ENCODE measurements at regions not wholly inside any gene's neighbourhood (a gene's known extent, or its start where the extent isn't known, plus 50 kb on each side); places are given as distances from the start of the nearest gene placed in this dataset.

DNA sequence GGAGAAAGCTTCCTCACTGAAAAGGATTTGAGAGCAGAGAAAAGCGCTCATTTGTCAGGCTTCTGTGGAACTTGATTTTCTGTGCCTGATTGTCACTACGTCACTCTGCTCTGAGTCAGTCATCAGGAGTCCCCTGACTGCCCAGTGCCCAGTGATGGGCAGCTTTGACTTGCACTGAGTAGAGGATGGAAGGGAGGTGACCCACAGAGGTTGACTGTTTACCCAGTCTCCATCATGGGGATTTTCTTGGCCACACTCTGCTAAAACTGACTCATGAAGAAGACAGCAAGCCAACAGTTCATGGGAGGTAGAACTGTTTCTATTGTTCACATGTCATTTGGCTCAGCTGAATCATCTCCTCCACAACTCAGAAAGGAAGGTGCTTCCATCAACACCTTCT lies 82.1 kb upstream of the DUSP10 start:
- ChIA-PET POLR2A (no interaction called here), CTCF (no interaction called here)
- peaks cover 6% of the 10 kb centered on the region; the same call in 1 of the 2 replicates for H3K36me3 Mint-ChIP-seq
- TF ChIP-seq, protein P1, sequence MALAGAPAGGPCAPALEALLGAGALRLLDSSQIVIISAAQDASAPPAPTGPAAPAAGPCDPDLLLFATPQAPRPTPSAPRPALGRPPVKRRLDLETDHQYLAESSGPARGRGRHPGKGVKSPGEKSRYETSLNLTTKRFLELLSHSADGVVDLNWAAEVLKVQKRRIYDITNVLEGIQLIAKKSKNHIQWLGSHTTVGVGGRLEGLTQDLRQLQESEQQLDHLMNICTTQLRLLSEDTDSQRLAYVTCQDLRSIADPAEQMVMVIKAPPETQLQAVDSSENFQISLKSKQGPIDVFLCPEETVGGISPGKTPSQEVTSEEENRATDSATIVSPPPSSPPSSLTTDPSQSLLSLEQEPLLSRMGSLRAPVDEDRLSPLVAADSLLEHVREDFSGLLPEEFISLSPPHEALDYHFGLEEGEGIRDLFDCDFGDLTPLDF (CRISPR knock-in tag; IDR thresholded peaks at IDR 0.05): no peak
- TF ChIP-seq RORB (CRISPR knock-in tag; IDR thresholded peaks at IDR 0.05): no peak
- TF ChIP-seq, protein P2, sequence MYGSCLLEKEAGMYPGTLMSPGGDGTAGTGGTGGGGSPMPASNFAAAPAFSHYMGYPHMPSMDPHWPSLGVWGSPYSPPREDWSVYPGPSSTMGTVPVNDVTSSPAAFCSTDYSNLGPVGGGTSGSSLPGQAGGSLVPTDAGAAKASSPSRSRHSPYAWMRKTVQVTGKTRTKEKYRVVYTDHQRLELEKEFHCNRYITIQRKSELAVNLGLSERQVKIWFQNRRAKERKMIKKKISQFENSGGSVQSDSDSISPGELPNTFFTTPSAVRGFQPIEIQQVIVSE (CRISPR knock-in tag; IDR thresholded peaks at IDR 0.05; ENCODE audit: borderline replicate concordance): no peak
- TF ChIP-seq ZNF232 (CRISPR knock-in tag; IDR thresholded peaks at IDR 0.05): no peak
- no peak for TF ChIP-seq FOXJ3 (CRISPR knock-in tag; IDR thresholded peaks at IDR 0.05; ENCODE audit: borderline replicate concordance)
- no peak for TF ChIP-seq GRHL2 (CRISPR knock-in tag; IDR thresholded peaks at IDR 0.05; ENCODE audit: insufficient replicate concordance, severe bottlenecking)
- TF ChIP-seq NR3C1 (CRISPR knock-in tag; conservative IDR thresholded peaks at IDR 0.05; ENCODE audit: low read depth): no peak
- TF ChIP-seq ZNF219 (CRISPR knock-in tag; IDR thresholded peaks at IDR 0.05; ENCODE audit: borderline replicate concordance): no peak
- TF ChIP-seq, protein P3, sequence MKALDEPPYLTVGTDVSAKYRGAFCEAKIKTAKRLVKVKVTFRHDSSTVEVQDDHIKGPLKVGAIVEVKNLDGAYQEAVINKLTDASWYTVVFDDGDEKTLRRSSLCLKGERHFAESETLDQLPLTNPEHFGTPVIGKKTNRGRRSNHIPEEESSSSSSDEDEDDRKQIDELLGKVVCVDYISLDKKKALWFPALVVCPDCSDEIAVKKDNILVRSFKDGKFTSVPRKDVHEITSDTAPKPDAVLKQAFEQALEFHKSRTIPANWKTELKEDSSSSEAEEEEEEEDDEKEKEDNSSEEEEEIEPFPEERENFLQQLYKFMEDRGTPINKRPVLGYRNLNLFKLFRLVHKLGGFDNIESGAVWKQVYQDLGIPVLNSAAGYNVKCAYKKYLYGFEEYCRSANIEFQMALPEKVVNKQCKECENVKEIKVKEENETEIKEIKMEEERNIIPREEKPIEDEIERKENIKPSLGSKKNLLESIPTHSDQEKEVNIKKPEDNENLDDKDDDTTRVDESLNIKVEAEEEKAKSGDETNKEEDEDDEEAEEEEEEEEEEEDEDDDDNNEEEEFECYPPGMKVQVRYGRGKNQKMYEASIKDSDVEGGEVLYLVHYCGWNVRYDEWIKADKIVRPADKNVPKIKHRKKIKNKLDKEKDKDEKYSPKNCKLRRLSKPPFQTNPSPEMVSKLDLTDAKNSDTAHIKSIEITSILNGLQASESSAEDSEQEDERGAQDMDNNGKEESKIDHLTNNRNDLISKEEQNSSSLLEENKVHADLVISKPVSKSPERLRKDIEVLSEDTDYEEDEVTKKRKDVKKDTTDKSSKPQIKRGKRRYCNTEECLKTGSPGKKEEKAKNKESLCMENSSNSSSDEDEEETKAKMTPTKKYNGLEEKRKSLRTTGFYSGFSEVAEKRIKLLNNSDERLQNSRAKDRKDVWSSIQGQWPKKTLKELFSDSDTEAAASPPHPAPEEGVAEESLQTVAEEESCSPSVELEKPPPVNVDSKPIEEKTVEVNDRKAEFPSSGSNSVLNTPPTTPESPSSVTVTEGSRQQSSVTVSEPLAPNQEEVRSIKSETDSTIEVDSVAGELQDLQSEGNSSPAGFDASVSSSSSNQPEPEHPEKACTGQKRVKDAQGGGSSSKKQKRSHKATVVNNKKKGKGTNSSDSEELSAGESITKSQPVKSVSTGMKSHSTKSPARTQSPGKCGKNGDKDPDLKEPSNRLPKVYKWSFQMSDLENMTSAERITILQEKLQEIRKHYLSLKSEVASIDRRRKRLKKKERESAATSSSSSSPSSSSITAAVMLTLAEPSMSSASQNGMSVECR (CRISPR knock-in tag; IDR thresholded peaks at IDR 0.05; ENCODE audit: borderline replicate concordance): no peak
- no peak for TF ChIP-seq NR2C2 (CRISPR knock-in tag; IDR thresholded peaks at IDR 0.05)
- TF ChIP-seq, protein P4, sequence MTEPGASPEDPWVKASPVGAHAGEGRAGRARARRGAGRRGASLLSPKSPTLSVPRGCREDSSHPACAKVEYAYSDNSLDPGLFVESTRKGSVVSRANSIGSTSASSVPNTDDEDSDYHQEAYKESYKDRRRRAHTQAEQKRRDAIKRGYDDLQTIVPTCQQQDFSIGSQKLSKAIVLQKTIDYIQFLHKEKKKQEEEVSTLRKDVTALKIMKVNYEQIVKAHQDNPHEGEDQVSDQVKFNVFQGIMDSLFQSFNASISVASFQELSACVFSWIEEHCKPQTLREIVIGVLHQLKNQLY (CRISPR knock-in tag; IDR thresholded peaks at IDR 0.05): no peak
- TF ChIP-seq, protein P5, sequence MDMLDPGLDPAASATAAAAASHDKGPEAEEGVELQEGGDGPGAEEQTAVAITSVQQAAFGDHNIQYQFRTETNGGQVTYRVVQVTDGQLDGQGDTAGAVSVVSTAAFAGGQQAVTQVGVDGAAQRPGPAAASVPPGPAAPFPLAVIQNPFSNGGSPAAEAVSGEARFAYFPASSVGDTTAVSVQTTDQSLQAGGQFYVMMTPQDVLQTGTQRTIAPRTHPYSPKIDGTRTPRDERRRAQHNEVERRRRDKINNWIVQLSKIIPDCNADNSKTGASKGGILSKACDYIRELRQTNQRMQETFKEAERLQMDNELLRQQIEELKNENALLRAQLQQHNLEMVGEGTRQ (CRISPR knock-in tag; IDR thresholded peaks at IDR 0.05): no peak
- TF ChIP-seq MXD4 (CRISPR knock-in tag; IDR thresholded peaks at IDR 0.05; ENCODE audit: borderline replicate concordance): no peak
- no peak for TF ChIP-seq CREM (CRISPR knock-in tag; IDR thresholded peaks at IDR 0.05)
- TF ChIP-seq, protein P6, sequence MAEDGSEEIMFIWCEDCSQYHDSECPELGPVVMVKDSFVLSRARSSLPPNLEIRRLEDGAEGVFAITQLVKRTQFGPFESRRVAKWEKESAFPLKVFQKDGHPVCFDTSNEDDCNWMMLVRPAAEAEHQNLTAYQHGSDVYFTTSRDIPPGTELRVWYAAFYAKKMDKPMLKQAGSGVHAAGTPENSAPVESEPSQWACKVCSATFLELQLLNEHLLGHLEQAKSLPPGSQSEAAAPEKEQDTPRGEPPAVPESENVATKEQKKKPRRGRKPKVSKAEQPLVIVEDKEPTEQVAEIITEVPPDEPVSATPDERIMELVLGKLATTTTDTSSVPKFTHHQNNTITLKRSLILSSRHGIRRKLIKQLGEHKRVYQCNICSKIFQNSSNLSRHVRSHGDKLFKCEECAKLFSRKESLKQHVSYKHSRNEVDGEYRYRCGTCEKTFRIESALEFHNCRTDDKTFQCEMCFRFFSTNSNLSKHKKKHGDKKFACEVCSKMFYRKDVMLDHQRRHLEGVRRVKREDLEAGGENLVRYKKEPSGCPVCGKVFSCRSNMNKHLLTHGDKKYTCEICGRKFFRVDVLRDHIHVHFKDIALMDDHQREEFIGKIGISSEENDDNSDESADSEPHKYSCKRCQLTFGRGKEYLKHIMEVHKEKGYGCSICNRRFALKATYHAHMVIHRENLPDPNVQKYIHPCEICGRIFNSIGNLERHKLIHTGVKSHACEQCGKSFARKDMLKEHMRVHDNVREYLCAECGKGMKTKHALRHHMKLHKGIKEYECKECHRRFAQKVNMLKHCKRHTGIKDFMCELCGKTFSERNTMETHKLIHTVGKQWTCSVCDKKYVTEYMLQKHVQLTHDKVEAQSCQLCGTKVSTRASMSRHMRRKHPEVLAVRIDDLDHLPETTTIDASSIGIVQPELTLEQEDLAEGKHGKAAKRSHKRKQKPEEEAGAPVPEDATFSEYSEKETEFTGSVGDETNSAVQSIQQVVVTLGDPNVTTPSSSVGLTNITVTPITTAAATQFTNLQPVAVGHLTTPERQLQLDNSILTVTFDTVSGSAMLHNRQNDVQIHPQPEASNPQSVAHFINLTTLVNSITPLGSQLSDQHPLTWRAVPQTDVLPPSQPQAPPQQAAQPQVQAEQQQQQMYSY (CRISPR knock-in tag; IDR thresholded peaks at IDR 0.05): no peak
- no peak for TF ChIP-seq JAZF1 (CRISPR knock-in tag; IDR thresholded peaks at IDR 0.05)
- no peak for TF ChIP-seq FOXP1 (CRISPR knock-in tag; IDR thresholded peaks at IDR 0.05; ENCODE audit: borderline replicate concordance)
- TF ChIP-seq OVOL2 (CRISPR knock-in tag; IDR thresholded peaks at IDR 0.05; ENCODE audit: borderline replicate concordance): no peak
- TF ChIP-seq, protein P7, sequence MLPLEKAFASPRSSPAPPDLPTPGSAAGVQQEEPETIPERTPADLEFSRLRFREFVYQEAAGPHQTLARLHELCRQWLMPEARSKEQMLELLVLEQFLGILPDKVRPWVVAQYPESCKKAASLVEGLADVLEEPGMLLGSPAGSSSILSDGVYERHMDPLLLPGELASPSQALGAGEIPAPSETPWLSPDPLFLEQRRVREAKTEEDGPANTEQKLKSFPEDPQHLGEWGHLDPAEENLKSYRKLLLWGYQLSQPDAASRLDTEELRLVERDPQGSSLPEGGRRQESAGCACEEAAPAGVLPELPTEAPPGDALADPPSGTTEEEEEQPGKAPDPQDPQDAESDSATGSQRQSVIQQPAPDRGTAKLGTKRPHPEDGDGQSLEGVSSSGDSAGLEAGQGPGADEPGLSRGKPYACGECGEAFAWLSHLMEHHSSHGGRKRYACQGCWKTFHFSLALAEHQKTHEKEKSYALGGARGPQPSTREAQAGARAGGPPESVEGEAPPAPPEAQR (CRISPR knock-in tag; IDR thresholded peaks at IDR 0.05): no peak
- H3K9me3 Mint-ChIP-seq: peaks cover 8% of the 10 kb centered on the region
- no peak for ATAC-seq
- no peak overlapping the region for H3K4me3 Mint-ChIP-seq
- H3K27me3 Mint-ChIP-seq (ENCODE audit: low read depth): no peaks in the 10 kb centered on the region
- no peak for DNase-seq (ENCODE audit: low spot score)
- no peak overlapping the region for H3K27ac Mint-ChIP-seq
- peaks cover 24% of the 10 kb centered on the region for H3K4me1 Mint-ChIP-seq

Measured in WTC11 (cell line).